ENCODE measurements at regions not wholly inside any gene's neighbourhood (a gene's known extent, or its start where the extent isn't known, plus 50 kb on each side); places are given as distances from the start of the nearest gene placed in this dataset.
A peak's percentile ranks its signal among the peaks of the same experiment; 100 is the strongest.

DNA sequence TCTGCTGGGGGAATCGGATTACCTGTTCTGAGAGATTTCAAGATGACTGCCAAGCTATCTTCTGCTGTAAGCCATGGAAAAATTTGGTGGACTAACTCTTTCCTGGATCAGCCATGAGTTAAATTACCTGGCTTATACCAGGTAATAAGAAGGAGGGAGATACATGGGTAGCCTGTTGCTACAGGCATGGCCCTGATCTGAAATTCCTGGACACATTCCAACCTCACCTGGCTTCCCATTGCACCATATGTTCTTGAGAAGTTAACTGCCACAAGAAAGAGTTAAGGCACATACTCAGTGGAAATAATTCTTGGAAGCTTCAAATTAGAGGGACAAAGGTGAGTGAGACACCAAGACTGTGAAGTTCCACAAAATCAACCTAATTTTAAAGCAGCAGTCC is 371.3 kb downstream of the ACTL7B start:
- no peak for TF ChIP-seq POLR2A (IDR thresholded peaks at IDR 0.05; ENCODE audit: extremely low read depth, insufficient read length)
- TF ChIP-seq MYC (IDR thresholded peaks at IDR 0.05; ENCODE audit: low read depth, low read length): no peak
- TF ChIP-seq, protein P1, sequence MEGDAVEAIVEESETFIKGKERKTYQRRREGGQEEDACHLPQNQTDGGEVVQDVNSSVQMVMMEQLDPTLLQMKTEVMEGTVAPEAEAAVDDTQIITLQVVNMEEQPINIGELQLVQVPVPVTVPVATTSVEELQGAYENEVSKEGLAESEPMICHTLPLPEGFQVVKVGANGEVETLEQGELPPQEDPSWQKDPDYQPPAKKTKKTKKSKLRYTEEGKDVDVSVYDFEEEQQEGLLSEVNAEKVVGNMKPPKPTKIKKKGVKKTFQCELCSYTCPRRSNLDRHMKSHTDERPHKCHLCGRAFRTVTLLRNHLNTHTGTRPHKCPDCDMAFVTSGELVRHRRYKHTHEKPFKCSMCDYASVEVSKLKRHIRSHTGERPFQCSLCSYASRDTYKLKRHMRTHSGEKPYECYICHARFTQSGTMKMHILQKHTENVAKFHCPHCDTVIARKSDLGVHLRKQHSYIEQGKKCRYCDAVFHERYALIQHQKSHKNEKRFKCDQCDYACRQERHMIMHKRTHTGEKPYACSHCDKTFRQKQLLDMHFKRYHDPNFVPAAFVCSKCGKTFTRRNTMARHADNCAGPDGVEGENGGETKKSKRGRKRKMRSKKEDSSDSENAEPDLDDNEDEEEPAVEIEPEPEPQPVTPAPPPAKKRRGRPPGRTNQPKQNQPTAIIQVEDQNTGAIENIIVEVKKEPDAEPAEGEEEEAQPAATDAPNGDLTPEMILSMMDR (IDR thresholded peaks at IDR 0.05; ENCODE audit: low read depth, low read length): no peak
- no peak for TF ChIP-seq MAX (IDR thresholded peaks at IDR 0.05; ENCODE audit: low read depth, low read length)
- no peak overlapping the region for H3K4me3 ChIP-seq (ENCODE audit: low read depth, low read length)
- DNase-seq (ENCODE audit: low read depth): no peak

- no peak for DNase-seq (ENCODE audit: low read depth)
- no peak for TF ChIP-seq MYC (IDR thresholded peaks at IDR 0.05; ENCODE audit: low read depth, low read length)
- TF ChIP-seq, protein P1 (IDR thresholded peaks at IDR 0.05; ENCODE audit: low read depth, low read length): no peak
- TF ChIP-seq MAX (IDR thresholded peaks at IDR 0.05; ENCODE audit: low read depth, low read length): no peak
- TF ChIP-seq POLR2A (IDR thresholded peaks at IDR 0.05; ENCODE audit: extremely low read depth, insufficient read length): no peak
- no peak overlapping the region for H3K4me3 ChIP-seq (ENCODE audit: low read depth, low read length)
These were observed 372.1 kb downstream of the ACTL7B start for GRCh38 chr9:108483676-108484075.

DNA sequence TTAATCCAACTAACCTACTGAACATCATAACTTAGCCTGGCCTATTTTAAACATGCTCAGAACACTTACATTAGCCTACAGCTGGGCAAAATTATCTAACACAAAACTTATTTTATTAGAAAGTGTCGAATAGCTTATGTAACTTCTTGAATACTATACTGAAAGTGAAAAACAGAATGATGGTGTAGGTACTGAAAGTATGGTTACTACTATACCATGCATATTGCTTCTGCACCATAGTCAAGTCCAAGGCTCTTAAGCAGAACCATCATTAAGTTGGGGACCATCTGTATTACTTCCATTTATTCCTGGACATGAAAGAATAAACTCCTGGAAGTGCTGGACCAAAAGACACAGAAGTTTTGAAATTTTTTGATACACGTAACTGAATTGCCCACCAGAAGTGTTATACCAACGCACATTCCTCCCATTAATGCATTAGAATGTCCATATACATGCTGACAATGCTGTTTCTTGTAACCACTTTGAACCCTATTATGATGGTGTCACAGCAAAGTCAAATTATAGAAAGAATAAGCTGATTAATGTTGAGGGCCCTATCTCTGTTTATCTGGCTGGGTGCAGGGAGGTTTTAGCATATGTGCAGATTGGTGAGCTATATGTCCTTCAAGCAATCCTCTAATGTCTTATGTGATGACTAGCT is 375.7 kb downstream of the ACTL7B start:
- TF ChIP-seq MAX (IDR thresholded peaks at IDR 0.05; ENCODE audit: low read depth, low read length) (no peak), MYC (IDR thresholded peaks at IDR 0.05; ENCODE audit: low read depth, low read length) (no peak), POLR2A (IDR thresholded peaks at IDR 0.05; ENCODE audit: extremely low read depth, insufficient read length) (no peak)
- TF ChIP-seq, protein P1 (IDR thresholded peaks at IDR 0.05; ENCODE audit: low read depth, low read length): no peak
- DNase-seq (ENCODE audit: low read depth): no peak
- H3K4me3 ChIP-seq (ENCODE audit: low read depth, low read length): no peak overlapping the region

GRCh38 chr9:108478431-108479332 is 377.1 kb downstream of the ACTL7B start:
- peak; percentile 13 for DNase-seq (ENCODE audit: low read depth)
- TF ChIP-seq POLR2A (IDR thresholded peaks at IDR 0.05; ENCODE audit: extremely low read depth, insufficient read length) (no peak), MYC (IDR thresholded peaks at IDR 0.05; ENCODE audit: low read depth, low read length) (no peak), MAX (IDR thresholded peaks at IDR 0.05; ENCODE audit: low read depth, low read length) (no peak)
- TF ChIP-seq, protein P1 (IDR thresholded peaks at IDR 0.05; ENCODE audit: low read depth, low read length): no peak
- no peak overlapping the region for H3K4me3 ChIP-seq (ENCODE audit: low read depth, low read length)

GRCh38 chr9:108477529-108478006 is 378.2 kb downstream of the ACTL7B start:
- H3K4me3 ChIP-seq (ENCODE audit: low read depth, low read length): no peak overlapping the region
- DNase-seq (ENCODE audit: low read depth): peak; percentile 8
- no peak for TF ChIP-seq POLR2A (IDR thresholded peaks at IDR 0.05; ENCODE audit: extremely low read depth, insufficient read length)
- no peak for TF ChIP-seq MYC (IDR thresholded peaks at IDR 0.05; ENCODE audit: low read depth, low read length)
- TF ChIP-seq MAX (IDR thresholded peaks at IDR 0.05; ENCODE audit: low read depth, low read length): no peak
- TF ChIP-seq, protein P1 (IDR thresholded peaks at IDR 0.05; ENCODE audit: low read depth, low read length): no peak
